GM12878 (cell line): ENCODE measurements at regions not wholly inside any gene's neighbourhood (a gene's known extent, or its start where the extent isn't known, plus 50 kb on each side); places are given as distances from the start of the nearest gene placed in this dataset.

ENCODE experiments used
- ATAC-seq: fragments of 200-7000 bp; cut with Tn5 transposase; 3 replicates; pipeline ENCODE4 v1.9.1; 2020; ENCODE audit warnings: mild to moderate bottlenecking, moderate library complexity
- BruUV-seq: library from RNA; stranded (reverse); fragments of 400-500 nt; replicated peaks from 2 replicates; lab custom pipeline; 2021; lab: Mats Ljungman, UMichigan
- CTCF ChIA-PET: fragments of 300-600 bp; sonication (Branson Sonifier 250); formaldehyde crosslinking; extraction: SDS; loops from one replicate; lab custom pipeline; 2021; ENCODE audit warnings: inconsistent platforms; lab: Yijun Ruan, JAX
- POLR2A ChIA-PET: fragments of 350-600 bp; formaldehyde crosslinking; extraction: SDS; loops from one replicate; lab custom pipeline; 2021; ENCODE audit warnings: inconsistent platforms; lab: Charles Lee
- RAD21 ChIA-PET: fragments of 300-600 bp; sonication (Branson Sonifier 250); formaldehyde crosslinking; loops from one replicate; lab custom pipeline; 2023; ENCODE audit warnings: antibody characterized with exemption; ENCODE audit not compliant: unreplicated experiment; lab: Charles Lee
- SMC1A ChIA-PET: fragments of 300-600 bp; sonication (Branson Sonifier 250); formaldehyde crosslinking; loops from one replicate; lab custom pipeline; 2023; ENCODE audit not compliant: unreplicated experiment, uncharacterized antibody; lab: Charles Lee
- DNase-seq: peaks from one replicate; pipeline ENCODE4 v3.0.0-alpha.2; 2011; ENCODE audit warnings: low read depth, low spot score
- FAIRE-seq: peaks from 3 replicates; lab custom pipeline; 2011; peaks lifted over from hg19 to GRCh38; lab: Jason Lieb, UNC
- H2AFZ ChIP-seq: 2 replicates; pipeline ENCODE4 v1.6.0; 2011; ENCODE audit warnings: low read depth, low read length, control low read depth; ENCODE audit not compliant: control insufficient read depth
- H3K27ac ChIP-seq: 2 replicates; pipeline ENCODE4 v1.5.1; 2011; ENCODE audit warnings: control low read depth; ENCODE audit not compliant: control insufficient read depth, insufficient read depth
- H3K27me3 ChIP-seq, 2 experiments: replicated peaks in 1 of 2; 2 replicates each; pipeline versions ENCODE4 v1.6.0 to v1.6.1; 2011; ENCODE audit warnings: low read length in 1 of 2; ENCODE audit not compliant: control insufficient read depth in 2 of 2, insufficient read depth in 2 of 2
- H3K36me3 ChIP-seq, 2 experiments: 2 replicates each; pipeline ENCODE4 v1.5.1; 2011; ENCODE audit warnings: low read length in 1 of 2; ENCODE audit not compliant: control insufficient read depth in 2 of 2, insufficient read depth in 2 of 2
- H3K4me1 ChIP-seq: 2 replicates; pipeline ENCODE4 v1.6.1; 2011; ENCODE audit warnings: mild to moderate bottlenecking, low read length, moderate library complexity, mixed read lengths; ENCODE audit not compliant: control insufficient read depth, insufficient read depth
- H3K4me2 ChIP-seq: 2 replicates; pipeline ENCODE4 v1.6.0; 2011; ENCODE audit warnings: control low read depth; ENCODE audit not compliant: control insufficient read depth, insufficient read depth
- H3K4me3 ChIP-seq: fragments of 200-600 bp; sonication (generic); 2 replicates; pipeline ENCODE4 v1.5.1; 2016
- H3K79me2 ChIP-seq: 2 replicates; pipeline ENCODE4 v1.6.0; 2011; ENCODE audit warnings: low read length; ENCODE audit not compliant: control insufficient read depth, insufficient read depth
- H3K9ac ChIP-seq: 2 replicates; pipeline ENCODE4 v1.8.0; 2011; ENCODE audit warnings: low read length, control low read depth, mixed read lengths; ENCODE audit not compliant: control insufficient read depth, insufficient read depth
- H3K9me3 ChIP-seq: replicated peaks from 3 replicates; pipeline ENCODE4 v1.5.1; 2011; ENCODE audit warnings: mild to moderate bottlenecking, low read length; ENCODE audit not compliant: control insufficient read depth, insufficient read depth
- H4K20me1 ChIP-seq: 2 replicates; pipeline ENCODE4 v1.6.0; 2011; ENCODE audit not compliant: control insufficient read depth, insufficient read depth
- BHLHE40 ChIP-seq, 2 experiments: fragments of 450-650 bp in 1 of 2; IDR thresholded peaks; 2 replicates each; pipeline ENCODE4 v1.6.1; 2011 to 2017; ENCODE audit warnings: low read depth in 2 of 2, borderline replicate concordance in 1 of 2, improper control_type of control experiment in 1 of 2, low read length in 1 of 2, mild to moderate bottlenecking in 1 of 2
- CBX5 ChIP-seq: sonication (generic); IDR thresholded peaks from 2 replicates; pipeline ENCODE4 v1.6.1; 2016; ENCODE audit warnings: low read depth, moderate library complexity, mild to moderate bottlenecking, inconsistent platforms
- CHD2 ChIP-seq: IDR thresholded peaks from 2 replicates; pipeline ENCODE4 v1.6.1; 2011; ENCODE audit warnings: low read depth, low read length, improper control_type of control experiment, borderline replicate concordance
- CREB1 ChIP-seq: IDR thresholded peaks from 2 replicates; pipeline ENCODE4 v1.6.1; 2012; ENCODE audit warnings: low read depth, mild to moderate bottlenecking, inconsistent platforms
- EP300 ChIP-seq, 2 experiments: fragments of 150-350 bp in 1 of 2; IDR thresholded peaks; 2 replicates each; pipeline ENCODE4 v1.6.1; 2011 to 2012; ENCODE audit warnings: low read depth in 2 of 2, low read length in 2 of 2, borderline replicate concordance in 1 of 2, improper control_type of control experiment in 1 of 2, inconsistent platforms in 1 of 2; ENCODE audit not compliant: control insufficient read depth in 1 of 2
- HDAC2 ChIP-seq: fragments of 200-600 bp; sonication (generic); IDR thresholded peaks from 2 replicates; pipeline ENCODE4 v1.6.1; 2017
- HDAC6 ChIP-seq: fragments of 200-600 bp; sonication (generic); IDR thresholded peaks from one replicate; pipeline ENCODE4 v1.8.0; 2017; ENCODE audit warnings: antibody characterized with exemption; ENCODE audit not compliant: unreplicated experiment
- MYC ChIP-seq: IDR thresholded peaks from 2 replicates; pipeline ENCODE4 v1.6.1; 2011; ENCODE audit warnings: mild to moderate bottlenecking, low read length, moderate library complexity, inconsistent platforms; ENCODE audit not compliant: insufficient read depth, insufficient replicate concordance, insufficient read length, severe bottlenecking
- NBN ChIP-seq: fragments of 450-650 bp; IDR thresholded peaks from 2 replicates; pipeline ENCODE4 v1.6.1; 2016
- NRF1 ChIP-seq: conservative IDR thresholded peaks from 2 replicates; pipeline ENCODE4 v1.6.1; 2011; ENCODE audit warnings: mild to moderate bottlenecking, low read depth, low read length, improper control_type of control experiment
- PAX8 ChIP-seq: fragments of 450-650 bp; IDR thresholded peaks from 2 replicates; pipeline ENCODE4 v1.6.1; 2017; ENCODE audit warnings: mild to moderate bottlenecking, moderate library complexity
- WGBS: methylation state at CpG from one replicate; pipeline ENCODE4 v1.1.6; 2016; ENCODE audit warnings: low lambda C conversion rate; ENCODE audit not compliant: insufficient replicate concordance, insufficient coverage; ENCODE audit errors: missing lambda C conversion rate; 5-methylcytosine and 5-hydroxymethylcytosine counted together
- in situ Hi-C: fragments of 300-500 bp; cut with MboI; formaldehyde crosslinking; loops from 9 replicates; pipeline ENCODE4 v1.14.3; 2018; ENCODE audit warnings: mixed read lengths
- intact Hi-C: fragments of 100-400 bp; cut with micrococcal nuclease; formaldehyde crosslinking; loops from one replicate; pipeline ENCODE4 v1.14.2; 2022; ENCODE audit not compliant: unreplicated experiment
- TF ChIP-seq, protein P1 (sequence below): fragments of 450-650 bp; IDR thresholded peaks from 2 replicates; pipeline ENCODE4 v1.6.1; 2017; ENCODE audit warnings: antibody characterized with exemption, mild to moderate bottlenecking, moderate library complexity
- TF ChIP-seq, protein P2 (sequence below): IDR thresholded peaks from 2 replicates; pipeline ENCODE4 v1.6.1; 2012; ENCODE audit warnings: low read length, inconsistent platforms
- TF ChIP-seq, protein P3 (sequence below): fragments of 450-650 bp; IDR thresholded peaks from 2 replicates; pipeline ENCODE4 v1.6.1; 2017; ENCODE audit warnings: mild to moderate bottlenecking, moderate library complexity
- TF ChIP-seq, protein P4 (sequence below): fragments of 450-650 bp; IDR thresholded peaks from 2 replicates; pipeline ENCODE4 v1.6.1; 2014; ENCODE audit warnings: mild to moderate bottlenecking

DNA sequence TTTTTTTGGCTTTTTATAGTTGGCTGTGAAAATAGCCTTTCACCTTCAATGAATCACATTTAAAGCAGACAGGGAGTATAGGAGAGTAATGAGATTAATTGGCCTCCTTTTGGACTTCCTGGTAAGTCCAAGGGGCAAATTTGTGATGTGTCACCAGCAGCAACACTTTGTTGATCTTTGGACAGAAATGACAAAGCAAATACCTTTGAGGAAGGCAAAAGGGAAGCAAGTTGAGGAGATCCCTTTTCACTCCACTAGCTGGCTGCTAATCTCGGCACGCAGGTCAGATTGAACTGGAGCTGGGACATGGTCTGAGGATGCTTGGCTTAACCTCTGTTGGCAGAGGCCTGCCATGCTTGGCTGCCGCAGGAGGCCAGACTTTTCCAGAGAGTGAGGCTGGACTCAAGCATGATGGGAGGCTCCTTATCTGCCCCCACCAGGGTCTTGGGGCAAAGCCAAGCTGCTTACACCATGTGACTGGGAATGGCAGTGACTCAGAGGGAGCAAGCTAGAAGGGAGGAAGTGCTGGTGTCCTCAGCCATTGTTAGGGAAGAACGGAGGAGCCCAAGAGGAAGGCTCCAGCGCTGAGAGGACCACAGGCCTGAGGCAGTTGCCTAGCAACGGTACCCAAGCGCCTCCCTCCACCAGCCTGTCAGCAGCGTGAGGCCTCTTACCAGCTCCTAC is 174.5 kb upstream of the MAP1B start:
- no peak overlapping the region for H3K4me2 ChIP-seq
- in situ Hi-C loops, result no loop called here
- FAIRE-seq (no peak), DNase-seq (no peak), ATAC-seq (no peak)
- no peak overlapping the region for H2AFZ ChIP-seq
- H3K4me3 ChIP-seq, result no peak overlapping the region
- H3K27ac ChIP-seq, result no peak overlapping the region
- H3K36me3 ChIP-seq, result no peaks in the 10 kb centered on the region
- BruUV-seq, result no TSS peak
- no peaks in the 10 kb centered on the region for H3K79me2 ChIP-seq
- intact Hi-C loops, result no loop called here
- no peaks in the 10 kb centered on the region for H3K9me3 ChIP-seq
- H3K9ac ChIP-seq, result no peak overlapping the region
- 56% methylated on average over 7 of the region's 8 CpGs for WGBS
- RAD21 ChIA-PET, result interaction anchor here (1.1 kb wide), 1 partner anchor 17 kb away, joined by 3 read pairs; no protein-coding TSS in a partner anchor
- H3K4me1 ChIP-seq, result no peaks in the 10 kb centered on the region
- POLR2A ChIA-PET, result no interaction called here
- CTCF ChIA-PET, result no interaction called here
- H3K27me3 ChIP-seq, result no peaks in the 10 kb centered on the region
- SMC1A ChIA-PET, result no interaction called here
- no peaks in the 10 kb centered on the region for H4K20me1 ChIP-seq
- TF ChIP-seq CBX5 (no peak), NBN (no peak), CHD2 (no peak), HDAC2 (no peak), BHLHE40 (IDR thresholded peaks at IDR 0.05; ENCODE audit: borderline replicate concordance in 1 of 2, low read depth in 2 of 2, low read length in 1 of 2) (no peak), HDAC6 (no peak), NRF1 (no peak), CREB1 (no peak), EP300 (IDR thresholded peaks at IDR 0.05; ENCODE audit: borderline replicate concordance in 1 of 2, control insufficient read depth in 1 of 2, low read depth in 2 of 2, low read length in 2 of 2) (no peak), MYC (no peak), PAX8 (no peak)
- TF ChIP-seq, protein P1, sequence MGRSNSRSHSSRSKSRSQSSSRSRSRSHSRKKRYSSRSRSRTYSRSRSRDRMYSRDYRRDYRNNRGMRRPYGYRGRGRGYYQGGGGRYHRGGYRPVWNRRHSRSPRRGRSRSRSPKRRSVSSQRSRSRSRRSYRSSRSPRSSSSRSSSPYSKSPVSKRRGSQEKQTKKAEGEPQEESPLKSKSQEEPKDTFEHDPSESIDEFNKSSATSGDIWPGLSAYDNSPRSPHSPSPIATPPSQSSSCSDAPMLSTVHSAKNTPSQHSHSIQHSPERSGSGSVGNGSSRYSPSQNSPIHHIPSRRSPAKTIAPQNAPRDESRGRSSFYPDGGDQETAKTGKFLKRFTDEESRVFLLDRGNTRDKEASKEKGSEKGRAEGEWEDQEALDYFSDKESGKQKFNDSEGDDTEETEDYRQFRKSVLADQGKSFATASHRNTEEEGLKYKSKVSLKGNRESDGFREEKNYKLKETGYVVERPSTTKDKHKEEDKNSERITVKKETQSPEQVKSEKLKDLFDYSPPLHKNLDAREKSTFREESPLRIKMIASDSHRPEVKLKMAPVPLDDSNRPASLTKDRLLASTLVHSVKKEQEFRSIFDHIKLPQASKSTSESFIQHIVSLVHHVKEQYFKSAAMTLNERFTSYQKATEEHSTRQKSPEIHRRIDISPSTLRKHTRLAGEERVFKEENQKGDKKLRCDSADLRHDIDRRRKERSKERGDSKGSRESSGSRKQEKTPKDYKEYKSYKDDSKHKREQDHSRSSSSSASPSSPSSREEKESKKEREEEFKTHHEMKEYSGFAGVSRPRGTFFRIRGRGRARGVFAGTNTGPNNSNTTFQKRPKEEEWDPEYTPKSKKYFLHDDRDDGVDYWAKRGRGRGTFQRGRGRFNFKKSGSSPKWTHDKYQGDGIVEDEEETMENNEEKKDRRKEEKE, result no peak
- TF ChIP-seq, protein P2, sequence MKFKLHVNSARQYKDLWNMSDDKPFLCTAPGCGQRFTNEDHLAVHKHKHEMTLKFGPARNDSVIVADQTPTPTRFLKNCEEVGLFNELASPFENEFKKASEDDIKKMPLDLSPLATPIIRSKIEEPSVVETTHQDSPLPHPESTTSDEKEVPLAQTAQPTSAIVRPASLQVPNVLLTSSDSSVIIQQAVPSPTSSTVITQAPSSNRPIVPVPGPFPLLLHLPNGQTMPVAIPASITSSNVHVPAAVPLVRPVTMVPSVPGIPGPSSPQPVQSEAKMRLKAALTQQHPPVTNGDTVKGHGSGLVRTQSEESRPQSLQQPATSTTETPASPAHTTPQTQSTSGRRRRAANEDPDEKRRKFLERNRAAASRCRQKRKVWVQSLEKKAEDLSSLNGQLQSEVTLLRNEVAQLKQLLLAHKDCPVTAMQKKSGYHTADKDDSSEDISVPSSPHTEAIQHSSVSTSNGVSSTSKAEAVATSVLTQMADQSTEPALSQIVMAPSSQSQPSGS, result no peak
- TF ChIP-seq, protein P3, sequence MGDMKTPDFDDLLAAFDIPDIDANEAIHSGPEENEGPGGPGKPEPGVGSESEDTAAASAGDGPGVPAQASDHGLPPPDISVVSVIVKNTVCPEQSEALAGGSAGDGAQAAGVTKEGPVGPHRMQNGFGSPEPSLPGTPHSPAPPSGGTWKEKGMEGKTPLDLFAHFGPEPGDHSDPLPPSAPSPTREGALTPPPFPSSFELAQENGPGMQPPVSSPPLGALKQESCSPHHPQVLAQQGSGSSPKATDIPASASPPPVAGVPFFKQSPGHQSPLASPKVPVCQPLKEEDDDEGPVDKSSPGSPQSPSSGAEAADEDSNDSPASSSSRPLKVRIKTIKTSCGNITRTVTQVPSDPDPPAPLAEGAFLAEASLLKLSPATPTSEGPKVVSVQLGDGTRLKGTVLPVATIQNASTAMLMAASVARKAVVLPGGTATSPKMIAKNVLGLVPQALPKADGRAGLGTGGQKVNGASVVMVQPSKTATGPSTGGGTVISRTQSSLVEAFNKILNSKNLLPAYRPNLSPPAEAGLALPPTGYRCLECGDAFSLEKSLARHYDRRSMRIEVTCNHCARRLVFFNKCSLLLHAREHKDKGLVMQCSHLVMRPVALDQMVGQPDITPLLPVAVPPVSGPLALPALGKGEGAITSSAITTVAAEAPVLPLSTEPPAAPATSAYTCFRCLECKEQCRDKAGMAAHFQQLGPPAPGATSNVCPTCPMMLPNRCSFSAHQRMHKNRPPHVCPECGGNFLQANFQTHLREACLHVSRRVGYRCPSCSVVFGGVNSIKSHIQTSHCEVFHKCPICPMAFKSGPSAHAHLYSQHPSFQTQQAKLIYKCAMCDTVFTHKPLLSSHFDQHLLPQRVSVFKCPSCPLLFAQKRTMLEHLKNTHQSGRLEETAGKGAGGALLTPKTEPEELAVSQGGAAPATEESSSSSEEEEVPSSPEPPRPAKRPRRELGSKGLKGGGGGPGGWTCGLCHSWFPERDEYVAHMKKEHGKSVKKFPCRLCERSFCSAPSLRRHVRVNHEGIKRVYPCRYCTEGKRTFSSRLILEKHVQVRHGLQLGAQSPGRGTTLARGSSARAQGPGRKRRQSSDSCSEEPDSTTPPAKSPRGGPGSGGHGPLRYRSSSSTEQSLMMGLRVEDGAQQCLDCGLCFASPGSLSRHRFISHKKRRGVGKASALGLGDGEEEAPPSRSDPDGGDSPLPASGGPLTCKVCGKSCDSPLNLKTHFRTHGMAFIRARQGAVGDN, result no peak
- TF ChIP-seq, protein P4, sequence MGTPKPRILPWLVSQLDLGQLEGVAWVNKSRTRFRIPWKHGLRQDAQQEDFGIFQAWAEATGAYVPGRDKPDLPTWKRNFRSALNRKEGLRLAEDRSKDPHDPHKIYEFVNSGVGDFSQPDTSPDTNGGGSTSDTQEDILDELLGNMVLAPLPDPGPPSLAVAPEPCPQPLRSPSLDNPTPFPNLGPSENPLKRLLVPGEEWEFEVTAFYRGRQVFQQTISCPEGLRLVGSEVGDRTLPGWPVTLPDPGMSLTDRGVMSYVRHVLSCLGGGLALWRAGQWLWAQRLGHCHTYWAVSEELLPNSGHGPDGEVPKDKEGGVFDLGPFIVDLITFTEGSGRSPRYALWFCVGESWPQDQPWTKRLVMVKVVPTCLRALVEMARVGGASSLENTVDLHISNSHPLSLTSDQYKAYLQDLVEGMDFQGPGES, result no peak
